ENCODE measurements at regions not wholly inside any gene's neighbourhood (a gene's known extent, or its start where the extent isn't known, plus 50 kb on each side); places are given as distances from the start of the nearest gene placed in this dataset.
A peak's percentile ranks its signal among the peaks of the same experiment; 100 is the strongest.

- Histone ChIP-seq H2BK5ac (ENCODE audit: low read depth, low read length) (no peak overlapping the region), H4K8ac (ENCODE audit: extremely low read depth, insufficient read depth, low read length) (no peak overlapping the region), H2BK120ac (replicated peaks; ENCODE audit: low read depth, low read length) (no peak overlapping the region), H4K91ac (replicated peaks; ENCODE audit: insufficient read length, low read length) (no peak overlapping the region), H3K36me3 (ENCODE audit: control insufficient read depth in 2 of 4, insufficient read depth in 4 of 4, low read length in 3 of 4) (no peaks in the 10 kb centered on the region), H3K27ac (ENCODE audit: low read depth, low read length) (no peak overlapping the region), H2AK5ac (ENCODE audit: low read depth, low read length) (no peak overlapping the region), H3K27me3 (replicated peaks in 1 of 4; ENCODE audit: control insufficient read depth in 3 of 4, extremely low read depth in 1 of 4, insufficient read depth in 3 of 4, low read length in 3 of 4) (no peaks in the 10 kb centered on the region), H3K23me2 (ENCODE audit: low read depth, low read length) (no peaks in the 10 kb centered on the region), H3K56ac (replicated peaks; ENCODE audit: insufficient read length, low read depth, low read length) (no peak overlapping the region), H2BK12ac (ENCODE audit: low read depth, low read length) (no peak overlapping the region), H3K79me2 (ENCODE audit: control insufficient read depth in 1 of 2, insufficient read depth in 2 of 2, low read length in 2 of 2) (no peaks in the 10 kb centered on the region), H4K5ac (ENCODE audit: insufficient read length, low read depth, low read length) (no peak overlapping the region), H3K23ac (ENCODE audit: insufficient read length) (no peak overlapping the region), H2AFZ (ENCODE audit: low read length) (peak overlapping the region; percentile 95), H3K4ac (replicated peaks; ENCODE audit: insufficient read length, low read depth, low read length) (no peak overlapping the region), H3K4me2 (ENCODE audit: insufficient read depth in 1 of 2, low read depth in 2 of 2, low read length in 2 of 2) (no peak overlapping the region), H3K4me1 (replicated peaks in 1 of 4; ENCODE audit: control insufficient read depth in 3 of 4, insufficient read depth in 4 of 4, low read length in 3 of 4) (no peaks in the 10 kb centered on the region), H3K14ac (ENCODE audit: insufficient read length) (no peak overlapping the region), H3K18ac (ENCODE audit: extremely low read depth, low read length) (no peak overlapping the region), H4K20me1 (replicated peaks in 1 of 2; ENCODE audit: control insufficient read depth in 1 of 2, insufficient read depth in 2 of 2, low read length in 2 of 2) (no peaks in the 10 kb centered on the region), H2BK20ac (ENCODE audit: low read length) (no peak overlapping the region), H3K79me1 (ENCODE audit: low read depth, low read length) (no peaks in the 10 kb centered on the region), H3K4me3 (ENCODE audit: extremely low read depth in 1 of 4, insufficient read depth in 2 of 4, low read depth in 3 of 4, low read length in 4 of 4) (no peak overlapping the region), H2BK15ac (ENCODE audit: low read length) (no peak overlapping the region), H3K9ac (replicated peaks in 1 of 4; ENCODE audit: extremely low read depth in 1 of 4, low read depth in 3 of 4, low read length in 3 of 4) (no peak overlapping the region), H3K9me3 (ENCODE audit: insufficient read depth in 2 of 2, low read depth in 1 of 2, low read length in 1 of 2) (no peaks in the 10 kb centered on the region)
- WGBS, 2 experiments (ENCODE audit: extremely low coverage in 1 of 2, insufficient coverage in 1 of 2, insufficient read length in 1 of 2, insufficient replicate concordance in 2 of 2, low coverage in 1 of 2, low lambda C conversion rate in 2 of 2, missing lambda C conversion rate in 1 of 2), result 14% methylated on average over 4 of the region's 4 CpGs; no CpG with 5 or more reads in 1 of the 2 experiments
- peak; percentile 99 for FAIRE-seq
- peak; percentile 27 to 88 for DNase-seq (ENCODE audit: low read depth in 1 of 2, low spot score in 2 of 2)
- ChIA-PET CTCF (ENCODE audit: partially characterized antibody) (interaction anchor here (0.8 to 4.4 kb wide), 39 partner anchors 10 to 244 kb away, joined by 3 to 37 read pairs (median 4); no protein-coding TSS in a partner anchor), POLR2A (ENCODE audit: partially characterized antibody) (interaction anchor here (0.6 kb wide), 1 partner anchor 205 kb away, joined by 4 read pairs; no protein-coding TSS in a partner anchor)
- no peak for TF ChIP-seq SP1 (IDR thresholded peaks at IDR 0.05; ENCODE audit: low read depth, low read length)
- TF ChIP-seq TAF1 (IDR thresholded peaks at IDR 0.05; ENCODE audit: low read depth, low read length), result no peak
- TF ChIP-seq POLR2AphosphoS5 (IDR thresholded peaks at IDR 0.05; ENCODE audit: low read depth, low read length), result no peak
- TF ChIP-seq TCF12 (IDR thresholded peaks at IDR 0.05; ENCODE audit: low read depth, low read length), result no peak
- no peak for TF ChIP-seq MAX (IDR thresholded peaks at IDR 0.05)
- no peak for TF ChIP-seq SAP30 (IDR thresholded peaks at IDR 0.05; ENCODE audit: insufficient read depth, insufficient replicate concordance, low read length)
- no peak for TF ChIP-seq CHD2 (IDR thresholded peaks at IDR 0.05; ENCODE audit: low read length)
- TF ChIP-seq BCL11A (IDR thresholded peaks at IDR 0.05; ENCODE audit: low read depth in 2 of 2, low read length in 2 of 2), result no peak
- no peak for TF ChIP-seq CEBPB (IDR thresholded peaks at IDR 0.05; ENCODE audit: low read depth, low read length)
- peak in 1 of 2 experiments; percentile 35; a peak in 1 of 4 replicates for TF ChIP-seq RAD21 (IDR thresholded peaks at IDR 0.05 in 1 of 2, conservative IDR thresholded peaks at IDR 0.05 in 1 of 2; ENCODE audit: low read depth in 2 of 2, low read length in 2 of 2)
- no peak for TF ChIP-seq MAFK (IDR thresholded peaks at IDR 0.05; ENCODE audit: low read depth, low read length)
- TF ChIP-seq E2F6 (IDR thresholded peaks at IDR 0.05), result no peak
These were observed 178.5 kb upstream of the OR4E1 start for GRCh38 chr14:21852061-21852664.
